Activated CD4-positive, alpha-beta T cell treated with anti-CD3 and anti-CD28 coated beads, Interleukin-2, Interleukin-4, amounts not matched to agents 100 ng/mL and 50 ng/mL, durations not matched to agents 16 hours and 8 hours (primary cell): ENCODE measurements at regions not wholly inside any gene's neighbourhood (a gene's known extent, or its start where the extent isn't known, plus 50 kb on each side); places are given as distances from the start of the nearest gene placed in this dataset.

Source experiments
- DNase-seq: peaks from one replicate; pipeline ENCODE4 v3.0.0-alpha.2; 2020; ENCODE audit warnings: low spot score

DNA sequence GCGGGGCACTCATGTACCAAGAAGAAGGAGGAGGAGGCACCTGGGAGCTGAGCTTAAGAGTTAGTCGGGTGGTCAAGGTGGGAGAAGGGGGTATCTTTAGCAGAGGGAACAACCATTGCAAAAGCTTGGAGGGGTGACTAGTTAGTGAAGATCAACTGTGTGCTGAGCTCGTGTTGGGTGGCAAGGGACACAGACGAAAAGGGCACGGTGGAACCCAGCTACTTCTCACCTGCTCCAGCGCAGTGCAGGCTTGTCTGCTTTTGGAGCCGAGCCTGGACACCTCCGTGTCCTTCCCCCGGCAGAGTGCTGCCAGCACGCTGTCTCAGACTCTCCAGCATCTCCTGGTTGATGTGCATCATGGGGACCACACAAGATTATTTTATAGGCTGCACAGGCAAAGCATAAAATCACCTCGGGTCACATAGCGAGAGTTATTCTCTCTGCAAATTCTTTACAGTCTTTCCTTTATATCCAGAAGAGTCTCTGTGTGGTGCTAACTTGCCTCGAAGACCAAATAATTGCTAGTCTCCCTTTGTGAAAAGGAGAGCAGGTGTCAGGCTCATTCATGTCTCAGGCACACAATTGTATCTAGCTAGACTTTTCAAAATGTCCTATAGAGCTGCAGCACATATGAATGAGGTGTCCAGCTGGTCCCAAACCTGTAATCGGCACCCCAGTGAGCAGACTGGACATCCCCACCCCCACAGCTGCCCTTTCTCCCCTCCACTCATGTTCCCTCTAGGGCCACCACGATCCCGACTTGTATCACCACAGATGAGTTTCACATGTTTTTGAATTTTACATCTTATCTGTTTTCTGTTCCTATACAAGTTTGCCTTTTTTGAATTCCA lies 123.4 kb downstream of the CEBPB start:
- no peak for DNase-seq

DNA sequence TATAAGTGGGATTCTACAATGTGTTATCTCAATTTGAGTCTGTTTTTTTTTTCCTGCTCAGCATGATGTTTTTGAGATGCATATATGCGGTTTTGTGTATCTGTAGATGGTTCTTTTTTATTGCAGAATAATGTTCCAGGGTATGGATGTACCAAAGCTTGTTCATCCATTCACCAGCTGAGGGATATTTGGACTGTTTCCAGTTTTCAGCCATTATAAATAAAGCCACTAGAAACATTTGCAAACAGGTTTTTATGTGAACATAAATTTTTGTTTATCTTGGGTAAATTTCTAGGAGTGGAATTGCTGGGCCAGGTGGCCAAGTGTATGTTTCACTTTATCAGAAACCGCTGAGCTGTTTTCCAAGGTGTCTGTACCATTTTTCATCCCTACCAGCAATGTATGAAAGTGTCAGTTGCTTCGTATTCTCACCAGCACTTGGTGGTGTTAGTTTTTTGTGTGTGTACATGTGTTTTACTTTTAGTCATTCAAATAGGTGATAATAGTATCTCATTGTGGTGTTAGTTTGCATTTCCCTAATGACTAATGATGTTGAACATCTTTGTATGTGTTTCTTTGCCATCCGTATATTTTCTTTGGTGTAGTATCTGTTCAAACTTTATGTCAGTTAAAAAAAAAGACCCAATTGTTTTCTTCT lies 124.2 kb downstream of the CEBPB start:
- DNase-seq: peak; percentile 22

DNA sequence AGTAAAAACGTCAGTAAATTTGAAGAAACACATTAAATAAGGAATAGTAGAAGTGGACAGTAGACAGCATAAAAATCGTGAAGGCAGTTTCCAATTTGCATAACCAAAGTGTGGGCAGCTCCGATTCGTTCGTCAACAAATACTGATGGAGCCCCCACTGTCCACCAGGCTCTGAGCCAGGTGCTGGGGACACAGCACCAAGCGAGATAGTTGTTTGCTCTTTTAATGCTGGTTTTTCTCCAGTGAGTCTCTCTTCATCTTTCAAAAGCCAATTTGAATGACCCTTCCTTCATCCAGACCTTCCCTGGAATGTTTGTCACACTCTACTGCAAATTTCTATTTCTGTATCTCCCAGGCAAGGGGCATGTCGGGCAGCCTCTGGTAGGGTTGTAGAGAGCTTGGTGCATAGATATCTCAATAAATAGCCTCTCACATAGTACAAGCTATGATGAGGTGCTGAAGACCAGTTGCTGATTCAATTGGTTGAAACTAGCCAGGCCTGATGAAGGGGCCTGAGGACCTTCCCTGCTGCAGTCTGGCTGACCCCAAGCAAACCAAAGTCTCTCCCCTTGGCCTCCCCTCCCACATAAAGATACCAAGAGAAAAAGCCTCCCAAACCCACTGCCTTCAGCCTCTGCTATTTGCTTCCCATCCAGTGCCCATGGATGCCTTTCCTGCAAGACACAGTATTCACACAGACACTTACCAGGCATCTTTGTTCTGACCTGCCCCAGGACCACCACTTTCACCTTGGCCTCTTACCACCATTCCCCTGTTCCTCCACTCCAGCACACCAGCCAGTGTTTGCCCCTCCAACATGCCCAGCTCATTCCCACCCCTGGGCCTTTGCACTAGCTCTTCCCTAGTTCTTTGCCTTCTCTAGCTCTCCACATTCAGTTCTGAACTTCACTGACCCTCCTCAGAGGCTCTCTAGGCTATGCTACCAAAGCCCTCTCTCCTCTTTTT lies 125.2 kb downstream of the CEBPB start:
- DNase-seq: no peak

DNA sequence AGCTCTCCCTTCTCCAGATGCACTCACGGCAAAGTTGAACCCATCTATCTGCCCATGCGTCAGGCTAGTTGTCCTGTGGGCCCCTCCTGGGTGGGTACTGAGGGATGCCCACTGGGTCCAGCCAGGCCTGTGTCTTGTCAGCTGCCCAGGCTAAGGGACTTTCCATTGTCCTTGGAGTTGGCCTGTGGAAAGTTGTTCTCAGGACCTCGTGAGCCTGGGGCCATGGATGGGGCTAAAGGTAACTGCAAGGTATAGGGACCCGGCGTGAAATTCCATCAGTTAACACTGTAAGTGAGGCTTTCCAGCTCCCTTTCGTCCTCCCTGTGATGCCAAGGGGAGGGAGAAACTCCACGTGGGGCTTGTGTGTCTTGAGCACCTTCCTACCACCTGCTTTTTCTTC lies 126.5 kb downstream of the CEBPB start:
- DNase-seq: no peak

DNA sequence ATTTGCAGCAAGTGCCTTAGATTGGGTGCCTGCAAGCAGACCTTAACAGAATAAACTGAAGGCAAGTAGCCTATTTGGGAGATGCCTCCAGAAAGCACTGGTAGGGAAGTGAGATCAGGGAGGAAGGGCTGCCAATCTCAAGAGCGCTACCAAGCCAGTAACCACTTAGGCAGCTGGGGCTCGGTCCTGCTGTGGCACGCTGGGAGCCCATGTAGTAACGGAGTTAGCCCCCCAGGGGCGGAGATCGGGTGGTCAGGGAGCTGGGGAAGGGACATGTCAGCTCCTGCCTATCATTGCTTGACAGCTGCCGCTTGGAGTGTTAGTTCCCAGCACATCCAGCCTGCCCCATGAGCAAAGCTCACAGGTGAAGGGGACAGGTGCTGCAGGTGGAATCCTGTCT lies 127.0 kb downstream of the CEBPB start:
- DNase-seq: no peak

DNA sequence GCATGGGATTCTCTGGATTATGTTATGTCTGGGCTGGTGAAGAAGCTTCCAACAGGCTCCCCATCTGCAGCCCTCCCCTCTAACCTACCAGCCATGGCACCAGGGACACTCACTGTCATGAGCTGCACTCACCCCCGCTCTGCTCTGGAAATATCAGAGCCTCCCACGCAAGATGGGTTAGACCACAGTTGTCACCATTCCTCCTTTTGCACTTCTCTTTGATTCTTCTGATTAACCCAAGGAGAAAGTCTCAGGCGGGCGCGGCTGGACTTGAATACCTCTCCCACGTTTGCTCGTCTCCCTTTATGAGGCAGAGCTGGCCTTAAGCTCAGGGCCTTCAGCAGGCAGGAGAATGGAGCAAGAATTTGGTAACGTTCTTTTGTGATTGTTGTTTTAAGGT lies 128.1 kb downstream of the CEBPB start:
- no peak for DNase-seq

DNA sequence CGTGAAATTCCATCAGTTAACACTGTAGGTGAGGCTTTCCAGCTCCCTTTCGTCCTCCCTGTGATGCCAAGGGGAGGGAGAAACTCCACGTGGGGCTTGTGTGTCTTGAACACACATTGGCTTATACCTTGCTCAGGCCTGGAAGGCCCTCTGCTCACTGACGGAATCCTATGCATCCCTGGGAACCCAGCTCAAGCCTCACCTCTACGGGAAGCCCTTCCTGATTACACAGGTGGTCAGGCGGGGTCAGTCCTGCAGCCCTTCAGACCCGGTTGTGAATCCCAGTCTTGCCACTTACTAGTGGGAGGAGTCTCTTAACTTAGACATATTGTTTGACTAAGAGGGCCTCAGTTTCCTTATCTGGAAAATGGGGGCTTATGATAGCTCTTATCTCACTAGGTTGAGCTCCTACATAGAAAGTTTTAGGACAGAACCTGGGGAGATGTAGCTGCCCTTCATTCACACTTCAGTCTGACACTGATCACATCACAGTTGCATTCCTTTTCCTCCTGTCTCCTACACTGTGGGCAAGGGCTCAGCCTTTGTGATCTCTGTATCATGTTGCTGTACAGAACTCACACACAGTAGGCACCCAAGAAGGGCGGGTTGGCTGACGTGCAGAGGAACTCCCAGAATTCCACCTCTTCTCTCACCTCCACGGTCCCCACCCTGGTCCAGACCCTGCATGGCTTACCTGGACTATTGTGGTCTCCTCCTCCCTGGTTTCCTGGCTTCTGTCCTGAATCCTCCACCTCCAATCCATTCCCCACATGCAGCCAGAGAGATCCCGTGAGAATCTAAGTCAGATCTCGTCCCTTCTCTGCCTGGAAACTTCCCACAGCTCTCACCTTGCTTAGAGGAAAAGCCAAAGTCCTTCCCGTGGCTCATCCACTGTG lies 129.6 kb downstream of the CEBPB start:
- DNase-seq: no peak

DNA sequence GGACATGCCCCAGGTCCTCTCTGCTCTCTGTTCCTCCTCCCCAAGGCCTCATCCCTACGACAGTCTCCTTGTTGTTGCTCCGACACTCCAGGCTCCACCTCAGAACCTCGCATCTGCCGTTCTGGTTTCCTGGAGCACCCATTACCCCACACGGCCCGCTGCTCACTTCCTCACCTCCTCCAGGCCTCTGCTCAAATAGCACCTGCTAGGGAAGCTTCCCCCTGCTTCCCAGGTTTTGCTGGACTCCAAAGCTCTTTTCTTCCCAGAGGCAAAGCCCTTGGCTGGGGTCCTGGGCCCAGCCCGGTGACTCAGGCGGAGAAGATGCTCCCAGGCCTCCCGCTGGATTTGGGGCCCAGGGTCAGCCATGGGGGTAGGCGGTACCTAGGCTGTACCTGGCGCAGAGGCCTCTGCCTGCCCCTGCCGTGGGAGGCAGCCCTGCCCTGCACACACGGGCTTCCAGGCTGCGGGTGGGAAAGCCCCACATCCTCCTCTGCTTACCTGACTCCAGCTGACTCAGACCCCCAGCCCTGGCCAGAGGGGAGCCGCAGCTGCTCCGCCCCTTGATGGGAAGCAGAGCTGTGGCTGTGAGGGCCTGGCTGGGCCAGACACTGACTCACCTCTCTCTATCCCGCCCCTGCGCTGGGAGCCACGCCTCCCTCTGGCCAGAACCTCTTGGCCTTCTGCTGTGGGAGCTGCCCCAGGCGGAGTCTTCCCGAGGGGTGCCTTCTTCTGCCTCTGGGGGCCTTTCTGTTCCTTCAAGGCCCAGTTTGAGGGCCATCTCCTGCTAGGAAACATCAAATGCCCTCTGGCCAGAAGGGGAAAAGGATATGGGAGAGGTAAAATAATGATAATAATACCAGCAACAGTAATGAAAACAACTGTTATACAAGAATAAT lies 130.5 kb downstream of the CEBPB start:
- peak; percentile 28 for DNase-seq

DNA sequence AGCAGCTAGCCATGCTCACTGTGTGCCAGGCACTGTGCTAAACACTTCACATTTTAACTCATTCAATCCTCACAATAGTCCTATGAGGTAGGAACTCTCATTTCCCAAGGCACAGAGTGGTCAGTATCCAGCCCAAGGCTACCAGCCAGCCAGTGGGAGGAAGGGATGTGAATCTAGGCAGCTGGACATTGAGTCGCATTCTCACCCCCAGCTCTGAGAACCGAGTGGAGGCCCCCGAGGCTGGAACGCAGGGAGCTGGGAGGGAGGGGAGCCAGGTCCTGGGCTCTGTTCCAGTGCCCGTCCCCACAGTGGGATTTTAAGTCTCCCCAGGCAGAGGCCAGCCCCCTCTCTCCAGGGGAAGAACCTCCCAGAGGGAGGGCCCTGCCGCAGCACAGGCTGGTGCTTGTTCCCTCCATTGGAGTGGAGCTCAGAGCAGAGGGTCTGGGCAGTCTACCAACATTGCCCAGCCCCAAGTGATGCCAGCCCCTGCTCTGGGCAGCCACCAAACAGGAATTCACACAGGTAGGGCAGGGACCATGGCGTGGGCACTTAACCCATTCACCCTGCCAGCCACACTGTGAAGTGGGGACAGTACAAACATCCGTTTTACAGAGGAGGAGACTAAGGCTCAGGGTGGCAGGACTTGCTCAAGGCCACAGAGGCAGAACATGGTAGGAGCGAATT lies 131.3 kb downstream of the CEBPB start:
- DNase-seq: no peak

DNA sequence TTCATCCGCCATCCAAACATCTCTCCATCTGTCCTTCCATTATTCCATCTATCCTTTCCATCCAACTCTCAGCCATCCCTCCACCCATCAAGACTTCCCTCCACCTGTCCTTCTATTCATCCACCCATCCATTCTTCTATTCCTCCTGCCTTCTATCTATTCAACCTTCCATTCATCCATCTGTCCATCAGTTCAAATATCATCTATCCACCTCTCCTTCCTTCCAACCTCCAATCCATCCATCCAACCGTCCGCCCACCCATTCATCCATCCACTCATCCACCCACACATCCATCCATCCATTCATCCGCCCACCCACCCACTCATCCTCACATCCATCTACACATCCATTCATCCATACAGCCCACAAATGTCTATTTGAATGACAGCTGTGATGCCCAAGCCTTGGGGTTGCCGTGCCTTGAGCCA lies 132.1 kb downstream of the CEBPB start:
- DNase-seq: no peak

DNA sequence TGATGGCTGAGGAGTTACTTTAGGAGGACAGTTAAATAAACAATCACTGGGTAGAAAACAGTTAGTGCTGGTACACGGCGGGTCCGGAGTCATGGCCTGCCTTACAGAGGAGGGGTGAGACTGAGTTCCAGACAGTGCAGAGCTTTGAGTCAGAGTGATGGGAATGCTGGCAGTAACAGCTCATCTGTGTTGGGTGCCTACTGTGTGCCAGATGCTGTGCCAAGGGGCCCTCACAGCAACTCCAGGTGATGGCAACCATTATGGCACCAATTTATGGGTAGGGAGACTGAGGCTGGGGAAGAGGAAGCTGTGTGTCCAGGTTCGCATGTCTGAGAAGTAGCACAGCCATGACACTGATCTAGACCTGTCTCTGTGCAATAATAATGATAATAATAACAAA lies 132.6 kb downstream of the CEBPB start:
- no peak for DNase-seq

DNA sequence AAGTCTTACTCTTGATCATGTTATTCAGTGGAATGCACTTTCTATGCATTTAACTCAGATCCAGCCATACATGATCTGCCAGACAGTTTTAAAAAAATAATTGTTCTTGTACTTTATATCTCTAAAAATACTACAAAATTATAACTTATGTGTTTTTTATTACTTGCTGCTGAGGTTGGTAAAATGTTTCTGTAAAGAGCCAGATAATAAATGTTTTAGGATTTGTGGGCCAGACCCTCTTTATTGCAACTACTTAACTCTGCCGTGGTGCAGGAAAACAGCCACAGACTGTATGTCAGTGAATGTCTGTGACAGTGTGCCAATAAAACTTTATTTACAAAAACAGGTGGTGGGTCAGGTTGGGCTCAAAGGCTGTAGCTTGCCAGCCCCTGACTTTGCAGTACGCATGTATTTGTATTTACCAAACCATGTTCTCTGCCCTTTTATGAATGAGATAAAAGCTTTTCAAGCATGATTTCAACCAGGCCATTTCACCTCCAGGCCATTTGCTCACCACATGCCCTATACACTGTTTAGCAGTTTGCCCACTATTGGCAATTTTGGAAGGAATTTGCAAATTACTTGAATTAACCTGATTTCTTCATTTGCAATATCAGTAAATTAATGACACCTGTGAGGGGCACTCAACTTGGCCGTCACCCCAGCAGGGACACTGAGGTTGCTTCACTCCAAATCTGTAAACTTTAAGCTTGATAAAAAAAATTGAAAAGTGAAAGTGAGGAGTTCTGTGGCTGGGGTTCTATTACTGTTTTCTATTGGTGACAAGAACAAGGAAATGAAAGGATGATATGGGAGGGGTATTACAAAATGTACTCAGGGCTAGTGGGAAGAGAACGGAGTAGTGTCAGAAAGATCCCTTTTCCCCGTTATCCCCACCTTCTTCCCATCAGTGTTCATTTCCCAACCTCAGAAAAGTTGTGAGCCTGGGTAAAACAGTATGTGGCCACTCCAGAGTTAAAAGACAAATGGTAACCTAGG lies 133.4 kb downstream of the CEBPB start:
- DNase-seq: no peak

DNA sequence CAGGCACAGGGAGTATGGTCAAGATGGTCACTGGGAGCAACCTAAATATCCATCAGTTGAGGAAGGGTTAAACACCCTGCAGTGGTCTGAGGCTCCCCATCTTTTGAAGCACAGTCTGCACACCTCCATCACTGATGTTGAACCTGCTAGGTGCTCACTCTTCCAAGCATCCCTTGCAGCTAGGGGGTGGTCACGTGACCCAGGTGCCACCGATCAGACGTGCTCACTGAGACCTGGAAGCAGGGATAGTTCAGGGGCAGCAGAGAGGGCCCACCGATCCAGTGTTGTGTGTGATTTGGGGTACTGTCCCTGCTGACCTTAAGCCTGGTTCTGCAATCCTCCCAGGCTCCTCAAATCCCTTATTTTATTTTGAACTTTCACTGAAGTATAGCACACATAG lies 134.6 kb downstream of the CEBPB start:
- DNase-seq: no peak

DNA sequence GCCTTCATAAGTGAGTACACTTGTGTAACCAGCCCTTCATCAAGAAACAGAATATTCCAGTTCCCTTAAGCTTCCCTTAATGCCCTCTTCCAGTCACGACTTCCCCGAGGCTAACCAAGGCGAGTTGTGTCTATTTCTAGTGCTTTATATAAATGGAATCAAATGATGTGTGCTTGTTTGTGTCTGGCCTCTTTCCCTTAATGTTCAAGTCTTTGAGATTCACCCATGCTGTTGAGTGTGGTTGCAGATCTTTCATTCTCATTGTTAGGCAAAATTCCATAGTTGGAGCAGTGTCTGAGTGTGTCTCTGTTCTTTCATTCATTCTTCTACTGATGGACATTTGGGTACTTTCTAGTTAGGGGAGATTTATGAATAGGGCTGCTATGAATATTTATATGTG lies 135.0 kb downstream of the CEBPB start:
- DNase-seq: no peak

DNA sequence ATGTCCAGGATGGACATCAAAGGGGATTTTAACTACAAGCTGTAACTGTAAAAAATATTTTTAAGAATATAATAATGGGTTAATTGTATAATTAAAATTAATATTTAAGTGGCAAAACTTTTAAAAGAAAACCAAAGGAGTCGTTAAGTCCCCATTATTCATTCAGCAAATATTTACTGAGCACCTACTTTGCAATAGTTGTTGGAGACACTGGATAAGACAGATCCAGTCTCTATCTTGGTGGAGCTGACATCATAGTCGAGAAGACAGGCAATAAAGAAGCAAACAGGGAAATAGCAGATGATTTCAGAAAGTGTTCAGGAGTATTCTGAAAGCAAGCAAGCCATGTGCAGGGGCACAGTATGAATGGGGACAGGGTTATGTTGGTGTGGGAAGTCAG lies 137.0 kb downstream of the CEBPB start:
- no peak for DNase-seq

DNA sequence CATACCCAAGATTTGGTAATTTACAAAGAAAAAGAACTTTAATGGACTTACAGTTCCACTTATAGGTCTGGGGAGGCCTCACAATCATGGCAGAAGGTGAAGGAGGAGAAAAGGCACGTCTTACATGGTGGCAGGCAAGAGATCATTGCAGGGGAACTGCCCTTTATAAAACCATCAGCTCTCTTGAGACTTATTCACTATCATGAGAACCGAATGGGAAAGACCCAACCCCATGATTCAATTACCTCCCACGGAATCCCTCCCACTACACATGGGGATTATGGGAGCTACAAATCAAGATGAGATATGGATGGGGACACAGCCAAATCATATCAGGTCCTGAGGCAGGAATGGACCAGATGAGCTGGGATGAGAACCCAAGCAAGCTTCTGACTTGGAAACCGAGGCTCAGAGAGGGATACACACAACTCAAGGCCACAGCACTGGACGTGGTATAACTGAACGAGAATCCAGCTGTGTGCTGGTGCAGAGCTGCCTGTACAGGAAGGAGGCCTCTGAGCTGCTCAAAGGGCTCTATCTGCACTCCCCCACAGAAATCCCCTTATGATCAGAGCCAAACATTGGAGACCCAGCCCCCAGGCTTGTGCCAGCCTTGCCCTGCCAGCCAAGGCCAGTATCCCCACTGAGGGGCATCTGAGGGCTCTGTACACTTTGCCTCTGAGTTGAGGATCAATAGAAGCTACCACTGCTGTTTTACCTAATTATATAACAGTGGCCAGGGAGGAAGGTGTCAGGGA lies 137.8 kb downstream of the CEBPB start:
- DNase-seq: no peak

DNA sequence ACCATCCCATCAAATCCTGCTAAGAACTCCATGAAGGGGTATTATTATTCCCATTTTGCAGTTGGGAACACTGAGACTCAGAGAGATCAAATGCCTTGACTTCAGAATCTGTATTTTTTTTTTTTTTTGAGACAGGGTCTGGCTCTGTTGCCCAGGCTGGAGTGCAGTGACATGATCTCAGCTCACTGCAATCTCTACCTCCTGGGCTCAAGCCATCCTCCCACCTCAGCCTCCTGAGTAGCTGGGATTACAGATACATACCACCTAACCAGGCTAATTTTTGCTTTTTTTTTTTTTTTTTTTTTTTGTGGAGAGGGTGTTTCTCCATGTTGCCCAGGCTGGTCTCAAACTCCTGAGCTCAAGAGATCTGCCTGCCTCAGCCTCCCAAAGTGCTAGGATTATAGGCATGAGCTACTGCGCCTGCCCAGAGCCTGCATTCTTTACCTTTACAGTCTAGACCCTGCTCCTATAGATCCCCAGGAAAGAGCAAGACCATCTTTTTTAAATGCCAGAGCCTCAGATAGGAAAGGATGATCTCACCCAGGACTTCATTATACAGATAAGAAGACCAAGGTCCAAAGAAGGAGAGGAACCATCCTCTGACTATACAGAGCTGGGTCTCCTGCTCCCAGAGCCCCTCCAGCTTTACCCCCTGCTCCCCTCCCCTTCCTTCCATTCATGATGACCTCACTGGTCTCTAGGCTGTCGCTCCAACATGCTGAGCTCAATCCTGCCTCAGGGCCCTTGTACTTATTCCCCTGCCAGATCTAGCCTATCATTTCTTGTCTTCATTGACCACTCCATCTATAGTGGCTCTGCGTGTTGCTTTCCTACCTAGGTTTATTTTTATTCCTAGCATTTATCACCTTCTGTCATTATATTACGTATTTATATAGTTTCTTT lies 138.6 kb downstream of the CEBPB start:
- no peak for DNase-seq
